ENCODE measurements at regions not wholly inside any gene's neighbourhood (a gene's known extent, or its start where the extent isn't known, plus 50 kb on each side); places are given as distances from the start of the nearest gene placed in this dataset.

DNA sequence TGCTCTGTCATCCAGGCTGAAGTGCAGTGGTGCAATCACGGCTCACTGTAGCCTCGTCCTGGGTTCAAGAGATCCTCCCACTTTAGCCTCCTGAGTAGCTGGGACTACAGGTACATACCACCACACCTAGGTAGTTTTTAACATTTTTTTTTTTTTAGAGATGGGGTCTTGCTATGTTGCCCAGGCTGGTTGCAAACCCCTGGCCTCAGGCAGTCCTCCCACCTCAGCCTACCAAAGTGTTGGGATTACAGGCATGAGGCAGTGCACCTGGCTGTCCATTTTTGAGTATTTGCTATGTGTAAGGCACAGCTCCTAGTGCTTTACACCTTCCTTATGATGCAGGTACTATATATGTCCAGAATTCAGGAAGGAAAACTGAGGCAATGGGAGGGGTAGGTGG is 138.8 kb upstream of the ZNF536 start:
- Histone ChIP-seq H3K27ac (no peak overlapping the region), H3K9me3 (no peaks in the 10 kb centered on the region), H3K27me3 (peaks cover 10 to 42% (median 21%) of the 10 kb centered on the region in 3 donors), H3K36me3 (no peaks in the 10 kb centered on the region), H3K4me3 (no peak overlapping the region), H3K4me1 (peaks cover 0 to under 1% of the 10 kb centered on the region in 2 donors)
- no peak for DNase-seq
- intact Hi-C loops (cut with DNase I; ENCODE audit: low total_unique reads) (no loop called here), in situ Hi-C loops (cut with MboI; ENCODE audit: low sequenced_read_pairs in 4 of 4) (no loop called here)
- TF ChIP-seq POLR2A (IDR thresholded peaks at IDR 0.05): no peak
- TF ChIP-seq, protein P1, sequence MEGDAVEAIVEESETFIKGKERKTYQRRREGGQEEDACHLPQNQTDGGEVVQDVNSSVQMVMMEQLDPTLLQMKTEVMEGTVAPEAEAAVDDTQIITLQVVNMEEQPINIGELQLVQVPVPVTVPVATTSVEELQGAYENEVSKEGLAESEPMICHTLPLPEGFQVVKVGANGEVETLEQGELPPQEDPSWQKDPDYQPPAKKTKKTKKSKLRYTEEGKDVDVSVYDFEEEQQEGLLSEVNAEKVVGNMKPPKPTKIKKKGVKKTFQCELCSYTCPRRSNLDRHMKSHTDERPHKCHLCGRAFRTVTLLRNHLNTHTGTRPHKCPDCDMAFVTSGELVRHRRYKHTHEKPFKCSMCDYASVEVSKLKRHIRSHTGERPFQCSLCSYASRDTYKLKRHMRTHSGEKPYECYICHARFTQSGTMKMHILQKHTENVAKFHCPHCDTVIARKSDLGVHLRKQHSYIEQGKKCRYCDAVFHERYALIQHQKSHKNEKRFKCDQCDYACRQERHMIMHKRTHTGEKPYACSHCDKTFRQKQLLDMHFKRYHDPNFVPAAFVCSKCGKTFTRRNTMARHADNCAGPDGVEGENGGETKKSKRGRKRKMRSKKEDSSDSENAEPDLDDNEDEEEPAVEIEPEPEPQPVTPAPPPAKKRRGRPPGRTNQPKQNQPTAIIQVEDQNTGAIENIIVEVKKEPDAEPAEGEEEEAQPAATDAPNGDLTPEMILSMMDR (IDR thresholded peaks at IDR 0.05 in 4 of 5, conservative IDR thresholded peaks at IDR 0.05 in 1 of 5): no peak
- ATAC-seq: no peak

DNA sequence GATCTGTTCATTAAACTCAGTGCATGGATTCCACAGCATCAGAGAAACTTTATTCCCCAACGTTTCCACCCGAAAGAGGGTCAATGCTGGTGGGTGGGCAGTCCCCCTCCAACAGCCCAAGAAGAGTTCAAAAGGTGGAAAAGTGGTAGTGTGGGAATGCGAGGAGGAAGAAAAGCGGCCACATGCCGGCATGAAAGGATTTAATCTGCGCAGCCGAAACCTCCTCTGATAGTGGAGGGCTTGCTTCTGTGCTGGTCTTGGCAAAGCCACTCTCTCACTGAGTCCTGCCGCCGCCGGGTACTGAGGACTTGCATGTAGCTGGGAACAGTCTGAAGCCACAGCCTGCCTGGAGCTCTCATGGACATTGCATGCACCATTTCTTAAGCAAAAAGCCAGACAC is 136.2 kb upstream of the ZNF536 start:
- no peak overlapping the region for H3K4me3 ChIP-seq
- in situ Hi-C loops (cut with MboI; ENCODE audit: low sequenced_read_pairs in 4 of 4) (no loop called here), intact Hi-C loops (cut with DNase I; ENCODE audit: low total_unique reads) (no loop called here)
- ATAC-seq (no peak), DNase-seq (no peak)
- H3K9me3 ChIP-seq: no peaks in the 10 kb centered on the region
- TF ChIP-seq, protein P1 (IDR thresholded peaks at IDR 0.05 in 4 of 5, conservative IDR thresholded peaks at IDR 0.05 in 1 of 5): no peak
- TF ChIP-seq POLR2A (IDR thresholded peaks at IDR 0.05): no peak
- H3K27ac ChIP-seq: no peak overlapping the region
- no peaks in the 10 kb centered on the region for H3K4me1 ChIP-seq
- H3K36me3 ChIP-seq: no peaks in the 10 kb centered on the region
- H3K27me3 ChIP-seq: peaks cover 0 to 19% (median 15%) of the 10 kb centered on the region in 3 donors

DNA sequence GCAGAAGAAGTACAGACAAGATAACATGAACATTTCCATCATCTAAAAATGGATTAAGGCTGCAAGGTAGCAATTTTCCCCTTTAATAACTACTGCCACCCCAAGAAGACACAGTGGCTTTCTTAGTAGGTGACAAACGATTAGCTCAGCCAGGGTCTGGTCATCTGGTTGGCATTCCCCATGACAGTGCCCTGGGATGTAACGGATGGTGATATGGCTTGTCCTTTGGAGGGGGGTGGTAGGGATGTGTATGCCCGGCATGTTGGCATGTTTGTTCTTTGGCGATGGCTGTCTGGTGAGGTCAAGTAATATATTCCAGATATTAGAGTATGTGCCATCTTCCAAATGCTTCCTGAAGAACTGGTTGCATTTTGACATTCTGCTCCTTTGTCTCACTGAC is 135.6 kb upstream of the ZNF536 start:
- Histone ChIP-seq H3K4me1 (no peaks in the 10 kb centered on the region), H3K27me3 (peaks cover 0 to 16% (median 15%) of the 10 kb centered on the region in 3 donors), H3K36me3 (no peaks in the 10 kb centered on the region), H3K4me3 (no peak overlapping the region), H3K27ac (no peak overlapping the region), H3K9me3 (no peaks in the 10 kb centered on the region)
- no peak for TF ChIP-seq POLR2A (IDR thresholded peaks at IDR 0.05)
- TF ChIP-seq, protein P1 (IDR thresholded peaks at IDR 0.05 in 4 of 5, conservative IDR thresholded peaks at IDR 0.05 in 1 of 5): no peak
- ATAC-seq (no peak), DNase-seq (no peak)
- intact Hi-C loops (cut with DNase I; ENCODE audit: low total_unique reads) (no loop called here), in situ Hi-C loops (cut with MboI; ENCODE audit: low sequenced_read_pairs in 4 of 4) (no loop called here)

DNA sequence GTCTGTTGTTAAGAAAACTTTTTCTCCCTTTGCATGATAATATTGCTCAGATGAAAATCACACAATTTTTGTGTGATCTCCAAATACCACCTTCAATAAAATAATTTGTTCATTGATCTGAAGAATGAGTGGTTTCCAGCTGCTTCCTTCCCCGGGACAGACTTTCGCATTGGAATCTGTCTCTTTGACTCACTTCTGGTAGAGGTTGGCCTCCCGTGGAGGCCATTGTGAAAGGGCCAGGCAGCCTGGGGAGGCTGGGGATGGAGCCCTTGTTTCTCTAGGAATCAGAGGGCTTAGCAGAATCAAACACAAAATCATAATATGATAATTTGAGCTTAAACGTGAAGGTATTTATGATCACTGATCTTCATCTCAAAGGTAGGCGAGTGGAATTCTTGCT is 135.0 kb upstream of the ZNF536 start:
- intact Hi-C loops (cut with DNase I; ENCODE audit: low total_unique reads) (no loop called here), in situ Hi-C loops (cut with MboI; ENCODE audit: low sequenced_read_pairs in 4 of 4) (no loop called here)
- Histone ChIP-seq H3K9me3 (no peaks in the 10 kb centered on the region), H3K4me3 (no peak overlapping the region), H3K27me3 (peaks cover 0 to 16% (median 10%) of the 10 kb centered on the region in 3 donors), H3K27ac (no peak overlapping the region), H3K4me1 (no peaks in the 10 kb centered on the region), H3K36me3 (no peaks in the 10 kb centered on the region)
- no peak for ATAC-seq
- no peak for DNase-seq
- TF ChIP-seq, protein P1 (IDR thresholded peaks at IDR 0.05 in 4 of 5, conservative IDR thresholded peaks at IDR 0.05 in 1 of 5): no peak
- no peak for TF ChIP-seq POLR2A (IDR thresholded peaks at IDR 0.05)

All from gastrocnemius medialis (tissue), 4 donors.